K562 (cell line): ENCODE measurements at regions not wholly inside any gene's neighbourhood (a gene's known extent, or its start where the extent isn't known, plus 50 kb on each side); places are given as distances from the start of the nearest gene placed in this dataset.

Source experiments
- ATAC-seq: fragments of 200-7000 bp; cut with Tn5 transposase; 3 replicates; pipeline ENCODE4 v1.9.1; 2020; ENCODE audit warnings: moderate library complexity
- BruUV-seq: library from RNA; stranded (reverse); fragments of 400-500 nt; replicated peaks from 2 replicates; lab custom pipeline; 2021; lab: Mats Ljungman, UMichigan
- CTCF ChIA-PET: fragments of 300-600 bp; formaldehyde crosslinking; extraction: SDS; loops from one replicate; lab custom pipeline; 2021; ENCODE audit warnings: low intra/inter-chr PET ratio; lab: Yijun Ruan, JAX
- POLR2A ChIA-PET: fragments of 300-600, 350-650 bp; sonication (Branson Sonifier 250); formaldehyde crosslinking; extraction: SDS; loops from one replicate; lab custom pipeline; 2021; ENCODE audit warnings: antibody characterized with exemption, inconsistent platforms; lab: Yijun Ruan, JAX
- DNase-seq, 4 experiments: peaks; one replicate each; pipeline versions ENCODE4 v3.0.0 to v3.0.0-alpha.2; 2011 to 2018; ENCODE audit warnings: low spot score in 3 of 4, mixed read lengths in 3 of 4; ENCODE audit errors: extremely low read depth in 1 of 4
- FAIRE-seq: peaks from 2 replicates; lab custom pipeline; 2011; peaks lifted over from hg19 to GRCh38; lab: Jason Lieb, UNC
- H2AFZ ChIP-seq: 2 replicates; pipeline ENCODE4 v1.6.0; 2011; ENCODE audit warnings: low read depth, low read length, control low read depth, inconsistent platforms
- H3K27ac ChIP-seq: fragments of 200-600 bp; 3 replicates; pipeline ENCODE4 v1.8.0; 2011; ENCODE audit warnings: low read depth, mild to moderate bottlenecking, control low read depth, inconsistent platforms, low read length, moderate library complexity, mixed read lengths; ENCODE audit errors: extremely low read depth
- H3K27me3 ChIP-seq, 2 experiments: fragments of 300-600 bp in 1 of 2; 2 replicates in 1 of 2; 3 replicates in 1 of 2; pipeline versions ENCODE4 v1.6.0 to v1.8.0; 2011; ENCODE audit warnings: inconsistent platforms in 2 of 2, low read length in 2 of 2, mild to moderate bottlenecking in 1 of 2, mixed read lengths in 1 of 2, moderate library complexity in 1 of 2; ENCODE audit not compliant: control insufficient read depth in 2 of 2, insufficient read depth in 2 of 2
- H3K36me3 ChIP-seq: fragments of 300-600 bp; 3 replicates; pipeline ENCODE4 v1.8.0; 2011; ENCODE audit warnings: mild to moderate bottlenecking, low read length, inconsistent platforms; ENCODE audit not compliant: control insufficient read depth, insufficient read depth
- H3K4me1 ChIP-seq, 2 experiments: fragments of 200-600 bp in 1 of 2; replicated peaks in 1 of 2; 2 replicates in 1 of 2; 3 replicates in 1 of 2; pipeline versions ENCODE4 v1.5.1 to v1.8.0; 2011; ENCODE audit warnings: inconsistent platforms in 2 of 2, low read length in 2 of 2, mild to moderate bottlenecking in 1 of 2, mixed read lengths in 1 of 2, moderate library complexity in 1 of 2; ENCODE audit not compliant: control insufficient read depth in 2 of 2, insufficient read depth in 2 of 2
- H3K4me2 ChIP-seq: 2 replicates; pipeline ENCODE4 v1.6.1; 2011; ENCODE audit warnings: low read length, control low read depth, inconsistent platforms, mixed read lengths; ENCODE audit not compliant: insufficient read depth
- H3K4me3 ChIP-seq: fragments of 200-600 bp; sonication (generic), shearing (Covaris generic); 2 replicates; pipeline ENCODE4 v1.5.1; 2016; ENCODE audit warnings: control low read depth, inconsistent platforms
- H3K79me2 ChIP-seq: fragments of 200-600 bp; 3 replicates; pipeline ENCODE4 v1.8.0; 2011; ENCODE audit warnings: low read length, inconsistent platforms; ENCODE audit not compliant: control insufficient read depth, insufficient read depth
- H3K9ac ChIP-seq, 2 experiments: 2 replicates each; pipeline versions ENCODE4 v1.6.0 to v1.6.1; 2011; ENCODE audit warnings: low read depth in 2 of 2, low read length in 2 of 2, control low read depth in 1 of 2, inconsistent platforms in 1 of 2, mild to moderate bottlenecking in 1 of 2, mixed read lengths in 1 of 2; ENCODE audit not compliant: insufficient read depth in 1 of 2
- H3K9me1 ChIP-seq: one replicate; pipeline ENCODE4 v1.6.0; 2011; ENCODE audit warnings: inconsistent platforms, mild to moderate bottlenecking, low read length, moderate library complexity; ENCODE audit not compliant: control insufficient read depth, insufficient read depth
- H3K9me3 ChIP-seq: replicated peaks from 2 replicates; pipeline ENCODE4 v1.5.1; 2011; ENCODE audit warnings: low read depth, low read length, inconsistent platforms; ENCODE audit not compliant: control insufficient read depth, insufficient read depth
- H4K20me1 ChIP-seq: replicated peaks from 2 replicates; pipeline ENCODE4 v1.6.1; 2011; ENCODE audit warnings: low read length, inconsistent platforms, mixed read lengths; ENCODE audit not compliant: control insufficient read depth, insufficient read depth
- CUX1 ChIP-seq: fragments of 200-800 bp; sonication (Bioruptor generic); IDR thresholded peaks from 2 replicates; pipeline ENCODE4 v1.6.1; 2016; ENCODE audit warnings: missing genetic modification characterization, missing compliant biosample characterization
- DMBX1 ChIP-seq: fragments of 250-450 bp; sonication (Bioruptor Pico); IDR thresholded peaks from 2 replicates; pipeline ENCODE4 v1.8.0; 2022; ENCODE audit warnings: inconsistent platforms, mild to moderate bottlenecking, moderate library complexity, borderline replicate concordance
- GATAD2A ChIP-seq: fragments of 450-650 bp; IDR thresholded peaks from 2 replicates; pipeline ENCODE4 v1.6.1; 2017
- WGBS: fragments of 100-300 bp; shearing (Covaris generic); methylation state at CpG from one replicate; pipeline ENCODE4 v1.1.6; 2016; ENCODE audit warnings: low coverage, mixed read lengths; ENCODE audit not compliant: insufficient coverage; ENCODE audit errors: missing lambda C conversion rate; 5-methylcytosine and 5-hydroxymethylcytosine counted together
- in situ Hi-C: fragments of 300-500 bp; cut with MboI; formaldehyde crosslinking; loops from 4 replicates; pipeline ENCODE4 v1.15.0; 2018; ENCODE audit warnings: inconsistent platforms, mixed read lengths
- intact Hi-C: fragments of 100-400 bp; cut with micrococcal nuclease; formaldehyde crosslinking; loops from 2 replicates; pipeline ENCODE4 v1.14.2; 2022

GRCh38 chr7:13179775-13180523, 492.5 kb downstream of the ARL4A start:
- H2AFZ ChIP-seq, result peak overlapping the region; percentile 60
- no peak overlapping the region for H3K27ac ChIP-seq
- DNase-seq, result no peak
- no peaks in the 10 kb centered on the region for H3K36me3 ChIP-seq
- no peak overlapping the region for H3K4me3 ChIP-seq
- H3K9me1 ChIP-seq, result no peaks in the 10 kb centered on the region
- no peak for TF ChIP-seq GATAD2A
- TF ChIP-seq CUX1 (CRISPR knock-in tag), result no peak
- TF ChIP-seq DMBX1, result no peak
- no peak overlapping the region for H3K9ac ChIP-seq
- no peaks in the 10 kb centered on the region for H3K27me3 ChIP-seq
- ChIA-PET CTCF (interaction anchor here (1.3 kb wide), 1 partner anchor 493 kb away, joined by 7 read pairs; the partner anchor contains the start of gene ARL4A), POLR2A (interaction anchor here (1.0 kb wide), 1 partner anchor 19 kb away, joined by 3 read pairs; no protein-coding TSS in a partner anchor)
- H3K79me2 ChIP-seq, result no peaks in the 10 kb centered on the region
- WGBS, result 23% methylated on average over 5 of the region's 5 CpGs
- intact Hi-C loops, result loop anchor here (1.0 to 5.0 kb wide), 2 partner anchors 82 to 493 kb away; partner anchors contain the start of gene ARL4A
- no peaks in the 10 kb centered on the region for H4K20me1 ChIP-seq
- H3K4me1 ChIP-seq, result peaks cover 0 to 2% of the 10 kb centered on the region in 2 experiments; a peak in 1 of 5 replicates
- H3K9me3 ChIP-seq, result no peaks in the 10 kb centered on the region
- no peak for FAIRE-seq
- BruUV-seq, result no TSS peak
- in situ Hi-C loops, result no loop called here
- H3K4me2 ChIP-seq, result peak overlapping the region; percentile 24; the same call in 1 of the 2 replicates
- peak; percentile 33 for ATAC-seq
